ENCODE measurements at regions not wholly inside any gene's neighbourhood (a gene's known extent, or its start where the extent isn't known, plus 50 kb on each side); places are given as distances from the start of the nearest gene placed in this dataset.

DNA sequence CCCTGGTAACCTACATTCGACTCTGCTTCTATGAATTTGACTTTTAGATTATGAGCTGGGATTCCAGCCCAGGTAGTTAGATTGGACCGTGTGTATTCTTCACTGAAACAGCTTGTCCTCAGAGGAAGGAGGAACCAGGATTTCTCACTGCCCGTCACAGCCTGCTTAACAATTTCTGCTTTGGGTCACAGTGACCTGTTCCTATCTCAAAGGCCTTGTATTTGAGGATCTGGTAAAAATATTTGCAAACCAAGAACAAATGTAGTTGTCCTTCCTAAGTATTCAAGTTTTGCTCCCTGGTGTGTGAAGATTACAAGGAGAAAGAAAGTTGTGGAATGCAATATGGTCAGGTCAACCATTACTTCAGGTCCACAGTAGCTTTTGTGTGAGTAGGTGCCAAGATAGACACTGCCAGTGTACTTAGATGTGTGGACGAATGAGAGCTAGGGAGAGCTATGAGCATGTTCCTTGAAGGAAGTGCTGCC is 55.1 kb downstream of the KIF4B start:
- no peak for DNase-seq

DNA sequence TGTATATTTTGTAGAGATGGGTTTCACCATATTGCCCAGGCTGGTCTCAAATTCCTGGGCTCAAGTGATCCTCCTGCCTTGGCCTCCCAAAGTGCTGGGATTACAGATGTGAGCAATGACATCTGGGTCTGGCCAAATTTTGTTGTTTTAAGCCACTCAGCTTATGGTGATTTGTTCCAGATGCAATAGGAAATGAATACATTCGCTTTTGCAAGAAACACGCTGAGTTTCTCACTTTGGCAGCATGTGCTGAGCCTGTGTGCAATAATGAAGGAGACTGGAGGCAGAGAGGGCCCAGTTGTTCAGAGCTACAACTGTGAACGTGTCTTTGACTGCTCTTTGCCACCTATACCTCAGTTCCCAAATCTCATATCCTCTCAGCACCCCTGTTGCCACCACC is 56.4 kb downstream of the KIF4B start:
- no peak for DNase-seq

DNA sequence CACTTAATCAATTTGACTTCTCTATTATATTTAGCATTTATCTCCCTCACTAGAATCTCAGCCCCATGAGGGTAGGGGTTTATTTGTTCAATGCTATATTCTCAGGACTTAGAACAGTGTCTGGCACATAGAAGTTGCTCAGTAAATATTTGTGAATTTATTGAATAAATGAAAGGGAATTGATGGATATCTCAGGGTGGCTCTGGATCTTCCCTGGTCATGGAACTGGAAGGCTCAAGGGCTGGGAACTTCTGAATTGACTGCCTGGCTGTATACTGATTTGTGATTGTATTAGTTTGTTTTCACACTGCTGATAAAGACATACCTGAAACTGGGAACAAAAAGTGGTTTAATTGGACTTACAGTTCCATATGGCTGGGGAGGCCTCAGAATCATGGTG is 57.2 kb downstream of the KIF4B start:
- no peak for DNase-seq

DNA sequence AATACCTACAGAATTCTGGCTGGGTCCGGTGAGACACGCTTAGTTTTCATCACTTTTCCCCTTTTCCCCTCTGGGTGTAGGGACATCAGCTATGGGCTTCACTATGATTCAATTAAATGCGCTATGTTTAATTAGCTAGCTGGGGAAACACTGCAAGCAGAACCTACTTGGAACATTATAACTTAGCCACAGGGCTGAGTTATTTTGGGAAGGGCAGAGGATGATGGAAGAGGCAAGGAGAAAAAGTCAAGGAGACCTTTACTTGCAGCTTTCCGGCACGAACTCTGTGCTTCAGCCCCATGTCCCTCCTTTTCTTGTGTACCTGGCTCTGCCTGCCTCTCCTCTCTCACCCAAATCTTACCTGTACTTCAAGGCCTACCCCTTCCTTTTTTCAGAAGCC is 62.8 kb downstream of the KIF4B start:
- DNase-seq = no peak

DNA sequence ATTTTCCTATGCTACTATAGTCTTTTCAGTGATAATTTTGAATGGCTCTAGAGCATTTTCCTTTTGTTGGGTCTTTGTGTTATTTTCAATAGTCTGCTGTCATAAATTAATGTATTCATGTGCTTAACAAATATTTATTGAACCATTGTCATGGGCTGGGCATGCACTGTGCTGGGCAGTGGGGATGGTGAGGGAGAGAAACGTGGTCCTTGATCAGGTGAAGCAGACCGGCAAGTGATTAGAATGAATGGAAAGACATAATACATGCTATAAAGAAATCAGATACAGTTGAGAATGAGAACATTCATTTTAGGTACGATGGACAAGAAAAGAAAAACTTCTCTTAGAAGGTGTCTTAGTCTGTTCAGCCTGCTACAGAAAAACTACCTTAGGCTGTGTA is 66.1 kb downstream of the KIF4B start:
- DNase-seq = no peak

DNA sequence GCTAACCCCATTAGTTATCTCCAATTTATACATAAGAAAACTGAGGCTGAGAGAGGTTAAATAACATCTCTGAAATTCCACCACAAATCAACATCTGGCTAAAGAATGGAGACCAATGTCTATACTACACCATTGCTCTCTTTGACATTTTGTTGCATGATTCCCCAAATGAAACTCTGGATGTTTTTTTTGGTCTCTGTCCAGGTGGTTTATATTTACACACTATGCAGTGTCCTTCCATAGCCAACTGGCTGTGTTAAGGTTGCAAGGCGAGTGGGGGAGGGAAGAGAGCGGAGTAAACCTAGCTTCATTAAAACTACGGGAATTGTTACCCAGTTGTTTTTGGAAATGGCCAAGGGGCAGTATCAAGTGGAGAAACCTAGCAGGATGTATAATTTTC is 67.2 kb downstream of the KIF4B start:
- DNase-seq = no peak

DNA sequence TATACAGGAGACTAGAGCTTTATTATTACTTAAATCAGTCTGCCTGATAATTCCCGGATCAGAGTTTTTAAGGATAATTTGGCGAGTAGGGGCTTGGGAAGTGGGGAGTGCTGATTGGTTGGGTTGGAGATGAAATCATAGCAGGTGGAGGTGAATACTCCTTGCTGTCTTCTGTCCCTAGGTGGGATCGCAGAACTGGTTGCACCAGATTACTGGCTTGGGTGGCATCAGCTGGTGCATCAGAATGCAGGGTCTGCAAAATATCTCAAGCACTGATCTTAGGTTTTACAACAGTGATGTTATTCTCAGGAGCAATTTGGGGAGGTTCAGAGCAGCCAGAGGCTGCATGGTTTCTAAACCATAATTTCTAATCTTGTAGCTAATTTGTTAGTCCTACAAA is 68.1 kb downstream of the KIF4B start:
- DNase-seq = no peak

DNA sequence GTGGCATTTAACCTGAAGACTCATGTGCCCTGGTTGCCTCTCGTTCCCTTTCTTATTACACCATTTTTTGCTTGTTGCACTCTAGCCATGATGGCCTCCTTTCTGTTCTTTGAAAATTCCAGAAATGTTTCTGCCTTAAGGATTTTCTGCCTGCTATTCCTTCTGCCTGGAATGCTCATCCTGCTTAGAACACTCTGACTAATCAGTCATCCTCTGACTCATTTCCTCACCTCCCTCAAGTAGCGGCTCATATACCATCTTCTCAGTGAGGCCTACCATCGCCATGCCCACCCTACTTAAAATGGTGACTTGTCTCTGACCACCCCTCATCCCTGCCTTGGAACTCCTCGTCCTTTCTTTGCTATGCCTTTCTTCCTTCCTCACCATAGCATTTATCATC is 68.8 kb downstream of the KIF4B start:
- no peak for DNase-seq

DNA sequence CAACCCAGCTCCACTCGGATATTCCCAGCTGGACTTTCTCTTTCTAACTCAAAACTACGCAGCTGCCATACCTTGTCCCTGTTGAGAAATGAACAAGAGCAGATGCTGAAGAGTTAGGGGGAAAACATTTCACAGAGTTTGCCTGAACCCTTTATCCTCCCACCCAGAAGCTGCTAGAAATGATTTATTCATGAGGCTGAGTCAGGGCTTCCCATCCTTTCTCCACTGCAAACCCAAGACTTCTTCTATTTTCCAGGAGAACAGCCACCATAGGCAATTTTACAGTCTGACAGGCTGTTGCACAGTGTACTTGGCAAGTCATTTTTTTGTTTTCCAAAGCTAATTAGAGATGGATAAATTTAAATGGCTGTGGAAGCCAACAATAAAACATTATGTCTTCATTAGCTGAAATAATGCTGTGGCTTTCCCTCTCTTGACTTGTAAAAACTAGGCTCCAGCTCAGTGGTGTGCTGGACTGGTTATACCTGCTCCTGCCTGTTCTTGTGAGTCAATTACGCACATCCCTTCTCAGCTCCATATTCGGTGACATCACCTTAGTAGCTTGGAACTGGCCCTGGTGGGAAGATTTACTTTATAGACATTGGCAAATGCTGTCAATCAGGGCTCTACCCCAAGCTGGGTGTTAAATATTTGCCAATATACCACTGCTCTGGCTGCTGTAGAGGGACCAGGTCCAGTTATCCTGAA is 71.9 kb downstream of the KIF4B start:
- no peak for DNase-seq

DNA sequence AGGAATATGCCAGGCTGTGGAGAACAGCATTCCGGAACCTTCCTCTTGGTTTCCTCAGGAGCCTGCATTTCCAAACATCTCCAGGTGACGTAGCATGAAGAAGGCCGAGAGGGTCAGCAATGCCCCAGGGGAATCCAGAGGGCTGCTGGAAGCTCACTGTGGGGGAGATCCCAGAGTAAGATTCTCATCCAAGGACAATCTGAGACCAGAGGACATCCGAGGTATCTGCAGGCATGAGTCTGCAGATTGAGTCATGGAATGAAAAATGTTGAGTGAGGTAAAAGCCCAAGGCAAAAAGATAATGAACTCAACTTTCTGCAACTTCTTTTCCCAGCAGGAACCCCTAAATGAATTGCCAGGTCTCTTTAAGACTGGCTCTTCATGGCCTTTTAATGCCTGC is 73.5 kb downstream of the KIF4B start:
- DNase-seq = no peak

DNA sequence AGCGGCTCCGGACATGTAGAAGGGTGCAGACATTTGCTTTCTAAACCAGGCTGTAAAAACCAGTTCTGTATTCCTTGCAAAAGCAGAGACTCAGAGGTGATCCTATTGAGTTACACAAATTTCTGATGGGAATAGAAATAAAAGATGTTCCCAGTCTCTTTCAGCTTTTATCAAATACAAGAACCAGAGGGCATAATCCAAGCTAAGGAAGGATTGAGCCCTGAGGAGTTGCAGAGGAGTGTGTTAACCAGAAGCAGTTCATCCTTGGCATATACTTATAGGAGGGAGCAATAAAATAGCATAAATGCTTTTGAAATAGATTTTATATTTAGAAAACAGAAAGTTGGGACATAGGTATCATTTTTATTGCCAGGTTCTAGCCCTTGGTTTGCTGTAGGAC is 75.3 kb downstream of the KIF4B start:
- no peak for DNase-seq

DNA sequence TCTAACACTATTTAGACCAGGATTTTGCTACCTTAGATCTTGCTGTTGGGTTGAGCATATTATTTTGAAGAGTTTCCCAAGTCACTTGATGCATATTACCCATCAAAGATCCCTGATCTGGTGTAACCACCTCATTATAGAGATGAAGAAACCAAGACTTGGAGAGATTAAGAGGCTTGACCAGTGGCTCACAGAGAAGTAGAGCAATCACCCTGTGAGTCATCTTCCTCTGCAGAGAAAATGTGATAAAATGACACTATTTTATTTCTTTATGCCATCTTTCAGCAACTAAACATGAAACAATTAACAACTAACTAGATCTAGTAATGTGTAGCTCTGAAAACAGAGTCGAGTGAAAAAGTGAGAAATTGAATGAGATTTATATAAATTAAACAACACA is 76.1 kb downstream of the KIF4B start:
- DNase-seq = no peak

DNA sequence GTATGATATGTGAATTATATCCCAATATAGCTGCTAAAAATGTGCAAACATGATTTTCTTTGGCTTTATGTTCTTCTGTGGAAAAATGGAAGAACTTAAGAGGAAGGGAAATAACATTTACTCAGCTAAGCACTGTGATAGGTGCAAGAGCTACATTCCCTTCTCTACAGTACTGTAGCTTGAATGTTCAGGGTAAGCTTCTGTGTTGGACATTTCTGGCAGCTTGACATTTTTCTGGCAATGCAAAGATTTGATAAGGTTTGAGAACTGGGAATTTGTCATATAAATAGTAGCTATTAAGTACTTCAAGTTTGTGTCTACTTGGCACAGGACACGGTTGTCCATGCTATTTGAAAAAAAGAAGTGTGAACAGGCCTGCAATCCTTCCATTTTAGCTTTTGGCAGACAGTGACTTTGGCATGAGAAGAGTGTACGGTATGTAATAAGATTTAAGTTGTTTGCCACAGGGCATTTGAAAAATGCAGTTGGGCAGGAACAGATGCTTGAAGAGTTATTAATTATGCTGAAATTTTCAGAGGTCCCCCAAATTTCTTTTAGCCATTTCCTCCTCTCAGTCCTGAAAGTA is 77.6 kb downstream of the KIF4B start:
- DNase-seq = no peak

DNA sequence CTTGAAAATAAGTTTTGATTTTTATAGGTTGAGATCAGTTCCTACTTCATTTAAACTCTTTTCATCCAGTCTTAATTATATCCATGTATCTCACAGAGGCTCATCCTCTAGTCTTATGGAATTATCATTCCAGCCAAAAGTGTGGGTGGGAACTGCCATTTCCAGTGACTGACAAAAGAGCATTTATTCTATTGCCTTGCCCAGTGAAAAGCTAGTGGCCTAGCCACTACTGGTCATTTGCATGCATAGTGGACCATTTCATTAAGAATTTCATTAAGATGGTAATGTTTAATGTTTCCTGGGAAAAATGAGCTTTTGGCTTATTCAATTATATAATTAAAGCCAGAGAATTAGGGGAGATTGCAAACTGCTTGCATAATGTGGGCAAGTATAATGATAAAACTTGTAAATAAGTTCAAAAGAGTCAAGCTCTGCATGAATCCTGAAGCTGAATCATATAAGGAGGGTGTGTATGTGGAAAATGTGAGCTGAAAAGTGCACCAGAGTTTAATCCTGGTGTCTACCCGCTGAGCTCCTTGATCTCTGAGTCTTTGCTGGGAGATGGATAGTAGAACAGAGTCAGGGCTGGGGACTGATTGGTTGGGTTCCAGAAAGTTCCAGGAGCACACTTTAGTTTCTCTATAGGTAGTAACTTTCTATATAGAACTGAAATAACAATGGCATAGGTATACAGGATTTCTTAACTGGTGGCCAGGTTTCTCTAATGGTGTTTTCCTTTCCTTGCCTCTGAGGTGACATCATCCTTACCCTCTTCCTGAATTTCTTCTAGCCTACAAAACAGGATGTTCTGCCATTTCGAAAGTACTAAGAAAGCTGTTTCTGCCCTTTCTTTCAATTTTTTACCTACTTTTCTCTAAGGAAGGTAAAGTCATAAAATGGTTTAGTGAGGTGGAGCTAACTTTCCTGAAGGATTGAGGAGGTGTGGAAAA is 78.5 kb downstream of the KIF4B start:
- no peak for DNase-seq

DNA sequence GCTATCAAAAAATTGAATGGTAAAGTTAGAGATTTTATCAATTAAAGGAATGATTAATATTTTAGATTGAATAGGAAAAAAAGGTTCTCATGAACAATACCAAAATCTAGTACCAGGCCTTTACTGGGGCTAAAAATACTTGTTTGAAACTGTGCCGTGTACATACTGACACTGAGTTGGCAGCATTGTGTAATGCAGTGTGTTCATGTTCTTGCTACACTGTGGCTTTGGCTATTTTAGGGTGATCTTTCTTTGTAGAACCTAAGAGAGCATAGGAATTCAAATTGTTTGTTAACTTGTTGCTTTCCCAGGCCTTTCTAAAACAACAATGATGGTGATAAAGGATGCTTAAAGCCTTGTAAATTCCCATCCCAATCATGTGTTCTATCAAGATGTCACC is 80.9 kb downstream of the KIF4B start:
- no peak for DNase-seq

DNA sequence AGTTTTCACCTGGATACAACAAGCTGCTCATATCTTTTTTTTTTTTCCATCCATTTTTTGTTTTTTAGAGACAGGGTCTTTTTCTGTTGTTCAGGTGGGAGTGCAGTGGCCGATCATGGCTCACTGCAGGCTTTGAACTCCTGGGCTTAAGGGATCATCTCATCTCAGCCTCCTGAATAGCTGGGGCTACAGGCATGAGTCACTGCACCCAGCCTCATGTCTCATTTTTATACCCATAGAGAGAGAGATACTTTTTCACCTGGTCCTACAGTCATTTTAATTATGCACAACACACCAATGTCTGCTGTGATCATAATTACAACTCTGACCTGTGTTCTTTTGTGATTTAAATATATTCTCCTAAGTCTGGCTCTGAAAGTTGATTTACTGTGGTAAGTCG is 84.4 kb downstream of the KIF4B start:
- no peak for DNase-seq

DNA sequence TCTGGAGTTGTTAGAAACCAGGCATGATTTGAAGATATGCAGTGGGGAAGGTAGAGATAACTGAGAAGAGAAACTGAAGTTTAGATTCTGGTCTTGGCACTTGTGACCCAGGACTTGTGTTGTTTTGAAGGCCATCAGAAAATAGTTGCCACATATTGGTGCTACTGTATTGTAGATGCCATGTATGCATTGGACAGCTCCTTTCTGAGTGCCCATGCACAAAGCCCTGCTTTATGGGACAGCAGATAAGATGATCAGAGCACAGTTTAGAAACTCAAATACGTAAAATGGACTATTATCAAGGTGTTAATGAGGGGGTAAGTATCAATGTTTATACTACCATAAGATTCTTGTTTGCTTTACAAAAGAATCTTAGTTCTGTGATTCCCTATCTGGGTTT is 84.9 kb downstream of the KIF4B start:
- DNase-seq = no peak

DNA sequence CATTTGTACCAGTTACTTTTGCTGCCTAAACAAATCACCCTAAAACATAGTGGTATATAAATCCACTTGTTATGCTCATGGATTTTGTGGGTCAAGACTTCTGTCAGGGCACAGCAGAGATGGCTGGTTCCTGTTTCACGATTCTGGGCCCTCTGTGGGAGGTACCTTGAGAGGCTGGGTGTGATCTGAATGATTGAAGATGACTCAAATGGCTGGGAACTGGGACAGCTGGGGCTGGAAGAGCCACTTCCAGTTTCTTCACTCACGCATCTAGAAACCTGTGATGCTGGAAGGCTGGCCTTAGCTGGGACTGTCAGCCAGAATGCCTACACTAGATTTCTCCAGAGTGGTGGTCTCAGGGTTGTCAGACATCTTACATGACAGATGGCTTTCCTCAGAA is 88.1 kb downstream of the KIF4B start:
- DNase-seq = peak; percentile 3

DNA sequence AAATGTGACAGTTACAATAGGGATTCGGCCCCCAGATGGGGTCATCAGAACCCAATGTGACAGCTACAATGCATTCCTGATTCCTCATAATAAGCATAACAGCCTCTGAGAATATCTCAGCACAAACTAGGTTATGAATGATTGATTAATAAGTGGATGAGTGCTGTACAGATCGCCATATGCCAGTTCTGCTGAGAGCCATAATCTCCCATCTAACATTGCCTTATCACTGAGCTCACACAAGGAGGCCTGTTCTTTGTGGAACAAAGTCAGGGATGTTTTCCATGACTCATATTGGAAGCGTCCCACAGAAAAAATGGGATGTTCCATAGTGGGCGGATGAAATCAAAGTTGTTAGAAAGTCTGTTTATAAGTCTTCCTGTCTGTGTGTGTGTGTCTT is 89.6 kb downstream of the KIF4B start:
- peak; percentile 74 for DNase-seq

DNA sequence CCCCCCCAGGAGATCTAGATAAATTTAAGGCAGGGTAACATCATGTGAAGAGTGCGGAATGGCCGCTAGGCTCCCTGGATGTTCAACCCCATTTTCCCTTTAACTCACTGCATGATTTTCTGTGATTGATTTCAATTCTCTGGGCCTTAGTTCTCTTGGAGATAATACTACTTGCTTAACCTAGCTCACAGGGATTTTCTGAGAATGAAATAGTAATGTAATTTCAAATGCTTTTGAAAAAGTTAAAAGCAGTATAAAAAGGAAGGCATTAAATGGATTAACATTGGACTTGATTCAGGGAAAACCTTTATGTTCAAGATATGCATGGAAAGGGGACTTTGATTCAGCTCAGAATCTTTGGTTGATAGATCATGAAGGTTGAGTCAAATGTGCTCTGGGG is 90.9 kb downstream of the KIF4B start:
- no peak for DNase-seq

DNA sequence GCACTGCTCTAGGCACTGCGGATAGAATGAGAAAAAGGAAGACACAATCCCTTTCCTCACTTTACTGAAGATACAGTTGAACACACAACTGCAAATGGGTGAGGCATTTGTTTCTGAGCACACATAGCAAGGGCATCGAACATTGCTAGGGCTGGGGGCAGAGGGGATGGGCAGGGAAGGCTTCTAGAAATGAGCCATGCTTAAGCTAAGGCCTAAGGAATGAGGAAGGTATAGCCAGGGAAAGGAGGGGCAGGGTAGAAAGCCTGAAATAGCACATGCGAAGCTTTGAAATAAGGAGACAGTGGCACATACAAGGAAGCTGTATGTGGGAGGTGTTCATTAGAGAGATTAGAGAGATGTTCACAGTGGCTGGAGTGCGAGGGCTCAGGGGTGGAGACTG is 92.7 kb downstream of the KIF4B start:
- DNase-seq = no peak

DNA sequence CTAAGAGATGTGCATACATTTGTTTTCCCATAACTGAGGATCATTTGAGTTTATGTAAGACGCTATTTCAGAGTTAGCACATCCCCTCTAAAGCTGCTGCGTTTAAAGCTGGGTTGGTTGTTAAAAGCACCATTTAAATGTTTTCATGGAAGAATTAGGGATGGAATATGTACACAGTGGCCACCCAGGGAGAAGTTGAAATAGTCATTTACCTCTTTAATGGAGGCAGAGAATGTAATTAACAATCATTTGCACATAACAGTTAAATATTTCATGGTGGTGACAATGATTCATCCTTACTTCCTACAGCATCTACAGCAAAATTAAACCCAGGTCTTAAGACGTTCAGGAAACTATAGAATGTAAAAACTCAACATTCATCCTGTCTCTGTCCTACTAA is 100.3 kb downstream of the KIF4B start:
- DNase-seq = no peak

DNA sequence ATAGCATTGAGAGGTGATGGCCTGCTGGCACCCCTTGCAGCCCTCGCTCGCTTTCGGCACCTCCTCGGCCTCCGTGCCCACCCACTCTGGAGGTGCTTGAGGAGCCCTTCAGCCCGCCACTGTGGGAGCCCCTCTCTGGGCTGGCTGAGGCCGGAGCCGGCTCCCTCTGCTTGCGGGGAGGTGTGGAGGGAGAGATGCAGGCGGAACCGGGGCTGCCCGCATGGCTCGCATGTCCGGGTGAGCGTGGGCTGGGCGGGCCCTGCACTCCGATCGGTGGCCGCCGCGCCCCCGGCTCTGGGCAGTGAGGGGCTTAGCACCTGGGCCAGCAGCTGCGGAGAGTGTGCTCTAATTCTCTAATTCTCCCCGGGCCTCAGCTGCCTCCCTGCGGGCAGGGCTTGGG is 101.1 kb downstream of the KIF4B start:
- DNase-seq = no peak

All from eye (tissue), 1 donor.